GM12878 (cell line): ENCODE measurements at regions not wholly inside any gene's neighbourhood (a gene's known extent, or its start where the extent isn't known, plus 50 kb on each side); places are given as distances from the start of the nearest gene placed in this dataset.

Source experiments
- BCL11A ChIP-seq: IDR thresholded peaks from 2 replicates; pipeline ENCODE4 v1.6.1; 2011; ENCODE audit warnings: low read depth, low read length
- BCLAF1 ChIP-seq: fragments of 450-650 bp; IDR thresholded peaks from 2 replicates; pipeline ENCODE4 v1.6.1; 2017; ENCODE audit warnings: antibody characterized with exemption, mild to moderate bottlenecking, moderate library complexity
- CBX5 ChIP-seq: sonication (generic); IDR thresholded peaks from 2 replicates; pipeline ENCODE4 v1.6.1; 2016; ENCODE audit warnings: low read depth, moderate library complexity, mild to moderate bottlenecking, inconsistent platforms
- CEBPZ ChIP-seq: fragments of 150-350 bp; IDR thresholded peaks from 2 replicates; pipeline ENCODE4 v1.6.1; 2016; ENCODE audit warnings: low read depth, low read length
- CHD2 ChIP-seq: IDR thresholded peaks from 2 replicates; pipeline ENCODE4 v1.6.1; 2011; ENCODE audit warnings: low read depth, low read length, improper control_type of control experiment, borderline replicate concordance
- CHD4 ChIP-seq: fragments of 200-600 bp; sonication (generic); IDR thresholded peaks from 2 replicates; pipeline ENCODE4 v1.6.1; 2016; ENCODE audit warnings: mild to moderate bottlenecking
- CREM ChIP-seq: IDR thresholded peaks from 2 replicates; pipeline ENCODE4 v1.6.1; 2014; ENCODE audit warnings: antibody characterized with exemption, low read depth
- CTCF ChIP-seq, 3 experiments: IDR thresholded peaks in 2 of 3; conservative IDR thresholded peaks in 1 of 3; 2 replicates each; pipeline ENCODE4 v1.5.1; 2011; ENCODE audit warnings: low read depth in 3 of 3, low read length in 3 of 3, mild to moderate bottlenecking in 3 of 3, control low read depth in 2 of 3, moderate library complexity in 2 of 3, inconsistent platforms in 1 of 3, mixed read lengths in 1 of 3; ENCODE audit not compliant: control insufficient read depth in 2 of 3, insufficient read depth in 1 of 3; ENCODE audit errors: extremely low read depth in 1 of 3
- EZH2 ChIP-seq: IDR thresholded peaks from 2 replicates; pipeline ENCODE4 v1.6.1; 2012; ENCODE audit warnings: low read depth, mild to moderate bottlenecking, control low read depth, inconsistent platforms, low read length, borderline replicate concordance; ENCODE audit not compliant: control insufficient read depth
- PAX8 ChIP-seq: fragments of 450-650 bp; IDR thresholded peaks from 2 replicates; pipeline ENCODE4 v1.6.1; 2017; ENCODE audit warnings: mild to moderate bottlenecking, moderate library complexity
- TAF1 ChIP-seq: IDR thresholded peaks from 2 replicates; pipeline ENCODE4 v1.6.1; 2011; ENCODE audit warnings: mild to moderate bottlenecking, low read depth, low read length, borderline replicate concordance
- ZNF24 ChIP-seq: fragments of 450-650 bp; IDR thresholded peaks from 2 replicates; pipeline ENCODE4 v1.6.1; 2017; ENCODE audit warnings: antibody characterized with exemption, mild to moderate bottlenecking
- ZNF274 ChIP-seq: IDR thresholded peaks from one replicate; pipeline ENCODE4 v1.8.0; 2011; ENCODE audit not compliant: insufficient read length, insufficient read depth
- ZNF592 ChIP-seq: fragments of 450-650 bp; IDR thresholded peaks from 2 replicates; pipeline ENCODE4 v1.6.1; 2017; ENCODE audit warnings: mild to moderate bottlenecking, moderate library complexity

- TF ChIP-seq CREM (no peak), ZNF274 (no peak), EZH2 (no peak), CEBPZ (no peak), ZNF592 (no peak), CHD4 (no peak), CTCF (IDR thresholded peaks at IDR 0.05 in 2 of 3, conservative IDR thresholded peaks at IDR 0.05 in 1 of 3; ENCODE audit: control insufficient read depth in 2 of 3, extremely low read depth in 1 of 3, insufficient read depth in 1 of 3, low read depth in 3 of 3, low read length in 3 of 3) (no peak), PAX8 (no peak), BCLAF1 (no peak), TAF1 (no peak), CHD2 (no peak), ZNF24 (no peak), BCL11A (no peak), CBX5 (no peak)
Observed at GRCh38 chr3:62987721-62988120, 112.5 kb upstream of the CADPS start.
